DMS53 treated with DMSO at 0.1 percent for 48 hours (cell line): ENCODE measurements at regions not wholly inside any gene's neighbourhood (a gene's known extent, or its start where the extent isn't known, plus 50 kb on each side); places are given as distances from the start of the nearest gene placed in this dataset.
"Not testable (repeated sequence)": the region's sequence is repeated elsewhere in the genome, so short reads cannot be mapped to it uniquely, and the experiment has no call there.

ENCODE experiments used
- DNase-seq: peaks from one replicate; lab custom pipeline; 2025; ENCODE audit not compliant: unreplicated experiment; lab: John Stamatoyannopoulos, UW

DNA sequence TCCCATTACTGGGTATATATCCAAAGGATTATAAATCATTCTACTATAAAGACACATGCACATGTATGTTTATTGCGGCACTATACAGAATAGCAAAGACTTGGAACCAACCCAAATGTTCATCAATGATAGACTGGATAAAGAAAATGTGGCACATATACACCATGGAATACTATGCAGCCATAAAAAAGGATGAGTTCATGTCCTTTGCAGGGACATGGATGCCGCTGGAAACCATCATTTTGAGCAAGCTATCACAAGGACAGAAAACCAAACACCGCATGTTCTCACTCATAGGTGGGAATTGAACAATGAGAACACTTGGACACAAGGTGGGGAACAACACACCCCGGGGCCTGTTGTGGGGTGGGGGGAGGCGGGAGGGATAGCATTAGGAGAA lies 57.0 kb upstream of the NEUROD1 start:
- DNase-seq, result not testable (repeated sequence)

DNA sequence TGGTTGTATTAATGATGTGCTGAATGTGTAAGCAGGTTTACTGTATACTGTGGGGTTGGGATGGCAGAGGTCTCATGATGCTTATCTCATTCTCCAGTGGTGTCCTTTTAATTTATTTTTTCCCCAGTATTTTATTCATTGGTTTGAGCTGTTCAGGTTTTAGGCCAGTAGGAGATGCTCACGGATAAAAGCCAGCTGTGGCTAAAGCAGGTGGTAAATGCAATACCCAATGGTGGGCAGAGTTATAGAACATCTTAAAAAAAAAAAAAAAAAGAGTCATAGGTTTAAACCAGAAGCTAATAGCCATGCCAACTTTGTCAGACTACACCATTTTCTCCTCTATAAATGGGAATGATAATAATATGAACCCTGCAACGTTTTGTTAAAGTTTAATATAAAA lies 57.8 kb upstream of the NEUROD1 start:
- DNase-seq, result no peak

DNA sequence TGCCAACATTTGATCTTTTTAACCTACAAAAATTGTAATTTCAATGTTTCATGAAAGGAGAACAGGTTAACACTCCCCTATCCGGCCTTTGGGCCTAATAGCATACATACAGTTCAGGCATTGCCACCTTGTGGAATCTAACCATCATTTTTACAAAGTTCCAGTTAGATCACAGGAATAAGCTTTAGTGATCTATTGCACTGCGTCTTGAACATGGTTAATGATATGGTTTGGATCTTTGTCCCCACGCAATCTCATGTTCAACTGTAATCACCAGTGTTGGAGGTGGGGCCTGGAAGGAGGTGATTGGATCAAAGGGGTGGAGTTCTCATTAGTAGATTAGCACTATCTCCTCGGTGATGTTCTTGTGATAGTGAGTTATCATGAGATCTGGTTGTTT lies 58.2 kb upstream of the NEUROD1 start:
- DNase-seq, result no peak

DNA sequence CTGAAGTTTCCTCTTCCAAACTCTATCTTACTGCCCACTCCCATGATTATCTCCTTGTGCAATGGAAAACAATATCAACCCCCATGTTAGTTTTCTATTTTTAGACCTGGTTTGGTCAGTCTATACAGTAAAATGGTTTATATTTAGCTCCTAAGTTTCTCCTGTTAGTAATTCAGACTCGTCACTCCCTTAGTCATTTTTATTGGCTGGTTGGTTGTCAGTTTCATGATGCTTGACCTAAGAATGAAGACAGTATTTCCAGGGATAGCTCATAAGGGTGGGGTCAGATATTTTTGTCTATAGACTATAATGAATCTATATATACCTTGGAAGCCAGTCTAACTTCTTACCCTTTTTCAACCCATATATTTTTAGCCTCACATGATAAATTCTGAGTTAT lies 61.4 kb upstream of the NEUROD1 start:
- no peak for DNase-seq

DNA sequence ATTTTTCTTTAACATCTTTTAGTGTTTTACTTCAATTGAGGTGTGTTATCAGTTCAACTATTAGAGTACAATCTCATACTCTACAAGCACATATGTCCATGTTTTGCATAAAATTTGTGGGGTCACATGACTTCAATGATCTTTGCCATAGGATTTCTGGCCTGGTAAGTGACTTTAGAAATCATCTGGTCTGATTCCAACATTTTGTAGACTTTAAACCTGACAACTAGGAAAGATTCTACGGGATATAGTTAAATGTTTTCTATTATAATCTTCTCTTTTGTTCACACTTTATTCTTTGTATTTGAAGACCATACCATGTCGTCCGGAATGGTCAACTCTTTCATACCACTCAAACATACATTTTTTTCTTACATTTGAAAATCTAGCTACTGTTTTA lies 62.0 kb upstream of the NEUROD1 start:
- no peak for DNase-seq

DNA sequence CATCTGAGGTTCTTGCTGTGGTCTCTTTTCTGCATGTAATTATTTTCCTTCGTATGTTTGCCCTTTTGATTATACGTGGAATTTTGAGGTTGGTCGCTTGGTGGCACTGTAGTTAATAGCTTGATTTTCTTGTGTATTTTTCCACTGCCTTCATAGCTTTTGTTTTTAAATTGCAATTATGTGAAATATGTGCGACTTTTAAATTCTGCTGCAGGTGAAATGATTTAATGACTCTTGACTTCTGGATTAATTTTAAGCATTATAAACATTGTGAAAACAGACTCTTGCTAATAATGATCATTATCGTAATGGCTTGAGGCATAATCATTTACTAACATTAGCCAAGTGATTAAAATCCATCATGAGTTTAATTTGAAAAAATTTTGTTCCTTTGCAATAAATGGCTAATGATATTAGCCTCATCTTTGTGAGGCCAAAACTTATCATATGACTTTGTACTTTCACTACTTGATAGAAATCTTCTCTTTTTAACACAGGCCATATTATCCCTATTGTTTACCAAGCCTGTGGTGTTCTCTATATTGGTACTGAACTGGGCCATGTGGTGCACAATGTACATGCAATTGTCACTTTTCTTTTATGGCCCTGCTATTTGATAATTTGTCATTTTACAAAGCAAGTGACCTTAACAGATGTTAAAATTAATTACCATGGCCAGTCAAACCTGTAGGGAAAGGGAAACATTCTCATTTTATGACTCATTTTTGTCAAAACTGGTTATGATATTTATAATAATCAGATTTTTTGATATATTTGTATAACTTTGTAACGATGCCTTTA lies 62.8 kb upstream of the NEUROD1 start:
- peak; percentile 71 for DNase-seq

DNA sequence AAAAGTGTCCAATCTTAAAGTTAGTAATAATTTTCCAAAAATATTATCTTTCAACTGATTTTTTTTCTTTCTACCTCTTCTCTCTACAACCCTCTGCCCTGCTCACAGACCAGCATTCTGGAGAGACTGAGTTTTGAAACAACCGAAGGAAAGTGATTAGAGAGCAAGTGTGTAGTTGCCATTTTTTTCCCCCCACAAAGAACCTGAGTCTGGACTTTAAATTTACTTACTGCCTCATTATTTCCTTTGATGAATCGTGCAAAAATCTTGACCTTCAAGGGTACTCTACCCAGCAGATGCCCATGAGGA lies 63.4 kb upstream of the NEUROD1 start:
- no peak for DNase-seq

DNA sequence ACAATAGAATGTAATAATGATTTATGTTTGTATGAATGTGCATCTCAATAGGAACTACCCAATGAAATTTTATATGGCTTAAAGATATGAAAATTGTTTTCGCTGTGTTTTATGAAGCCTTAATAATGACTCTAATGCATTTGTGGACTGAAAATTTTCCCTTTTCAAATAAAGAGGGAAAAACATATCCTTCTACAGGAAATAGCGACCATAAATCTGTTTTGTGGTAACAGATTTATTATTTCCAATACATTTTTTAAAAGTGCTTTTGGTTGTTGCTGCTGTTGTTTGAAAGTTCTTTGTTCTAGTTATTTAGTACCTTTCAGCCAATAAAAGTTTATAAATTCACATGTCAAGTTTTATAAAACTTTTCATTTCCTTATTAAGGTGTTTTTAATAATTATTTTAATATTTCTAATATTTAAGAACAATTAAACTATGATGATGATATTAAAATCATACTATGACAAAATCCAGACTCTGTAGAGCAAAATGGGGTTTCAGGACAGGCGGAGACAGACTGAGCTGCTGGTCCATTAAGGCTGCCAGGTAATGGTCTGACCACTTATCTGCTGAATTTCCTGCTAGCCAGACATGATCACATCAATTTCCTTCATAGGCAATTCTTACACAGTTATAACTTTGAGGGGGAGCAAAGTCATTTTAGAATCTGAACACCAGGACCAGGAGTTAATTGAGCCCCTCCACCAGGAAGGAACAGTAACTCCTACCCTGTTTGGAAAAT lies 65.7 kb upstream of the NEUROD1 start:
- DNase-seq, result no peak

DNA sequence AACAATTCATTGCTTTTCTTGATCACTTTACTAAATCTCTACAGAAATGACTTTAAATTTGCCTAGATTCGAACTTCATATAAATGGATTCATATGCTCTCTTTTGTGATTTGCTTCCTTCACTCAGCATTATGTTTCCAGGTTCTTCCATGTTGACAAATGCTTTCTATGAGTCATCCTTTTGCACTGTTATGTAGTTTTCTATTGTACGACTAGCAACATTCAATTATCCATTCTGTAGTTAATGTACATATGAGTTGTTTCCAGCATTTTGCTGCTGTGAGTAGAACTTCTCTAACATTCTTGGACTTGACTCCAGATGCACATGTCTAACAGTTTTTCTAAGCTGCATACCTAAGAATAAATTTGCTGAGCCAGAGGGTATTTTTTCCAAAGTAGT lies 66.5 kb upstream of the NEUROD1 start:
- DNase-seq, result no peak

DNA sequence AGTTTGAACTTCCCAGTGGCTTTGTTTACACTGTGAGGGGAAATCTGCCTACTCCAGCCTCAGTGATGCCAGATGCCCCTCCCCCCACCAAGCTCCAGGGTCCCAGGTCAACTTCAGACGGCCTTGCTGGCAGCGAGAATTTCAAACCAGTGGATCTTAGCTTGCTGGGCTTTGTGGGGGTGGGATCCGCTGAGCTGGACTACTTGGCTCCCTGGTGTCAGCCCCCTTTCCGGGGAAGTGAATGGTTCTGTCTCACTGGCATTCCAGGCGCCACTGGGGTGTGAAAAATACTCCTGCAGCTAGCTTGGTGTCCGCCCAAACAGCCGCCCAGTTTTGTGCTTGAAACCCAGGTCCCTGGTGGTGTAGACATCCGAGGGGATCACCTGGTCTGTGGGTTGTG lies 70.0 kb upstream of the NEUROD1 start:
- no peak for DNase-seq

DNA sequence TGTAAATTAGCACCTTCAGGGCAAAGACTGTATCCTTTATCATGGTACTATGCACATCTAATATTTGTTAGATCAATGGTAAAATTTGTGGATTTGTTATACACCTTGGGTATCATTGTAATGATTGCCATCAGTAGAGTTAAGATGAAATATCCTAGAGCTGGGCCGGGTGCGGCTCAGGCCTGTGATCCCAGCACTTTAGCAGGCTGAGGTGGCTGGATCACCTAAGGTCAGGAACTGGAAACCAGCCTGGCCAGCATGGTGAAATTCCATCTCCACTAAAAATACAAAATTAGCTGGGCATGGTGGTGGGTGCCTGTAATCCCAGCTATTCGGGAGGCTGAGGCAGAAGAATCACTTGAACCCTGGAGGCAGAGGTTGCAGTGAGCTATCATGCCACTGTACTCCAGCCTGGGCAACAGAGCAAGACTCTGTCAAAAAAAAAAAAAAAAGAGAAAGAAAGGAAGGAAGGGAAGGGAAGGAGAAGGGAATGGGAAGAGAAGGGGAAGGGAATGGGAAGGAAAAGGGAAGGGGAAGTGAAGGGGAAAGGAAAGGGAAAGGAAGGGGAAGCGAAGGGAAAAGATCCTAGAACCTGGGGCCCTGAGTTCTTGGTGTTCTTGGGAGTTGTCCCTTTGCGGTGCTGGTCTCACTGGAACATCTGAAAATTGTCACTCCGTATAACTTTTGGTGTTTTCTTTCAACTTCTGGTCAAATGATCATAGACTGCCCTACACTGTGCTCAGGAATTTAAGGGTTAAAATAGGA lies 71.1 kb upstream of the NEUROD1 start:
- DNase-seq, result no peak

DNA sequence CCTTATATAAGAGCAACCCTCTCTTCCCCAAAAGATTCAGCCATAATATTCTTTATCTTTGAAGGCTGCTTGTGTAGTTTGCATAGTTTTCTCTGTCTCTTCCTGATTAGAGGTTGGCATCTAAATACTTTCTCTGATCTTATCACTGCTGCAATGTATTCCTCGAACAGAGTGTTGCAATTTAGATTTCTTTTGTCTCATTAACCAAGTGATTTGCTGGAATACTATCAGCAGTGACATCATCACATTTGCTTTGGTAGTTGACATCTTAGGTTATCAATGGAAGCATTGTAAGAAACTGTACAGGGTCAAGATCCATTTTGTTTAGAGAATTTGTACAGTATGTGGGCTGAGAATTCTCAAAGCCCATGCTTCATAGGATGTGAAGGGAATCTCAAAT lies 72.0 kb upstream of the NEUROD1 start:
- DNase-seq, result no peak

DNA sequence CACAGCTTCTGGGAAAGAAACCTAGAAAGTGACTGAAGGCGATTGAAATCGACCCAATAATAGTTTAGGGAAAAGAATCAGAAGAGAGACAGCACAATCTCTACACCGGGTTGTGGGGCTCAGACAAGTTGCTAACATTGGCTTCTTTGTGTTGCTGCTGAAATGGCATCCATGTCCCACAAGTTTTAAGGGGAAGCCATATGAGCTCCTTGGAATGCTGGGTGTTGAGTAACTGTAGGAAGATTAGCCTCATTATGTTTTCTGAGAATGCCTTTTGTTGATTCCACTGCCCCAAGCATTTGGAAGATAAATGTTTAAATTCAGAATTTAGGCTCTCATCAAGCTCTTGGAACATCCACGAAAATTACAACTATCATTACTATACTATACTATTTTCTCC lies 73.4 kb upstream of the NEUROD1 start:
- DNase-seq, result no peak

DNA sequence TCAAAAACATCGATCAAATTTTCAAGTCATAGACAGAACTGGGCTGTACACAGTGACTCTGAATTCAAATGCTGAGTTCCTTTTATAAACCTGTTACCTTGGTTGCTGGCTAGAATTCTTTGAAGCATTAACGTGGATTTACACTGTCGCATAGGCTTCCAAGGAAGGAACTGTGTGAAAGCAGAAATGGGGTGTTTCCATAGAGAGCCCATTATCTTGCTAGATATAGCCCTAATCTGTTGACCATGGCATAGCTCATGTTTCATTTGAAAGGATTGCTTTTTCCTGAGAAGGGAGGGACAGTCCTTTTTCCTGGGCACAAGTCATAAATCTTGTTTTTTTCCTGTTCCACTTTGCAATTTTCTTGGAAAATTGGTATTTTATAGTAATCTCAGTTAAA lies 73.8 kb upstream of the NEUROD1 start:
- DNase-seq, result no peak

DNA sequence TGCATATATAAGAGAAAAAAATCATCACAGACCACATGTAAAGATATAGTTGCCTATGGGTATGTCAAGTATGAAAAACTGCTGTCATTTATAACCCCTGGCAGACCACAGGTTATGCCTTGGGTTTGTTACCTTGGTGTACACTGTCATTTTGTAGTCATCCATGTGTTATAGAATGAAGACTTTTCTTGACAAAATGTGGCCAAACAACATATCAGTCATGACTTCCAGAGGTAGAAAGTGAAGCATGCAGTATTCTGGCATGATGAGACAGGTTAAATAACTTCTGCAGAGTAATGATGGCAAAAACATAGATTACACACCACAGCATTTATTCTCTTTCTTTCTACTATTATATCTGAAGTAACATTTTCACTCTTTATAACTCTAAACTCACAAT lies 74.9 kb upstream of the NEUROD1 start:
- DNase-seq, result no peak

DNA sequence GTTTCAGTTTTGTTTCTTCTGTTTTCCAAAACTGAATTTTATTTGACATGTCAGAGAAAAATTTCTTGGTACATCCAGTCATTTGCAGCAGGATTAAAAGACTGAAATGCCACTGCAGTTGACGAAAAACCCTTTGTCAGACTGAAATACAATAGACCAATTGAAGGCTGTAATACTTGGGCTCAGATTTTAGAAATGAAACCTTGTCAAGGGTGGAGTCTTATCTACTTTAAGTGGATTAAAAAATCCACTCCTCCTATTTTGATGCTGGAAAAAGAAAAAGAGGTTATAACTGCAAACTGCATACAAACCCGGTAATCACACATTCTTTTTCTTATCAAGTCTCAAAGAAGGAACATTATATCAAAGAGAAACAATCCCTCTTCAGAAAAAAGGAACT lies 80.2 kb upstream of the NEUROD1 start:
- DNase-seq, result no peak

DNA sequence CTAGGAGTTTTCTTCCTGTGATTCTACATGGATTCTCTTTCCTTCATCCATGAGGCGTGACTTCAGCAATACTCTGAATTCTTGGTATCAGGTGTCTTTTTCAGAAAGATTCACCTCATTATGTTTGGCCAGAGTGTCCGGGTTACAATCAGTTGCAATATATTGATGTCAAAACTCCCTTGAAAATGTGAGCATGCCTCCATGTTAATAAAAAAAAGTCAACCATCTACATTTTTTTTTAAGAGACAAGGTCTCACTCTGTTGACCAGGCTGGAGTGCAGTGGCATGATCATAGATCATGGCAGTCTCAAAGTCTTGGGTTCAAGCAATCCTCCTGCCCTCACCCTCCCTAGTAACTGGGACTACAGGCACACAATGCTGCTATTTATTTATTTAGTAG lies 80.9 kb upstream of the NEUROD1 start:
- DNase-seq, result no peak

DNA sequence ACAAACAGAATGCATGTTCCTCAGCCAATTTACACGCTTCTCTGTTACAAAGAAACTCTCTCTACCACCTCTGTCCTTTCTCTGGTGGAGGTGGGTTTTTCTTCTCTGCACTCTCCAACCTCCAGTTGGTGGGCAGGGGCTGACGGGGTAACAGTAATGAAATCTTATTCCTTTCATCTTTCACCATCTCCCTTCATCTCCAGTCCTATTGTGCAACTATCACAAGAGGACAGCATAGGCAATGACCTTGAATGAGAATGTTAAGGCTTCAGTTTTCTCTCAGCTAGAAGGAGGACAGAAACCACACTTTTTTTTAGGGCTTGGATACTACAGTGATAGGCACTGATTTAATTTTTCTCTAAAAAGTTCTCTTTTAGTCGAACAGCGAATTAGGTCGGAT lies 81.7 kb upstream of the NEUROD1 start:
- DNase-seq, result no peak

DNA sequence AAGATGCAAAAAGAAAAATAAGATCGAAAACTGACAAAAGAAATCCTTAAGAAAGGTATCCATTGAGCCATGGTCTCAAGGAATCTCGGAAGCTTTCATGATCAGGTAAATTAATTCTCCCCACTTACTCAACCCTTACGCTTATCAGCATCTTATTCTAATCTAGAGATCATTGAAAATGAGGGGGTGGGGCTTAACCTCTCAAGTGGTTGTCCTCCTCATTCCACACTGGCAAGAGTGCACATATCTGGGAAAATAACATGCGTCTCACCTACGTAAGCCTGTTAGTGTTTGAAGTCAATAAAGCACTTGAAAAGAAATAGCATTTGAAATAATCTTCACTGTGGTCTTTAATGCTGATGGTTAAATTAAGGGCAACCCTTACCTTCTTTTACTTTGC lies 82.5 kb upstream of the NEUROD1 start:
- no peak for DNase-seq

DNA sequence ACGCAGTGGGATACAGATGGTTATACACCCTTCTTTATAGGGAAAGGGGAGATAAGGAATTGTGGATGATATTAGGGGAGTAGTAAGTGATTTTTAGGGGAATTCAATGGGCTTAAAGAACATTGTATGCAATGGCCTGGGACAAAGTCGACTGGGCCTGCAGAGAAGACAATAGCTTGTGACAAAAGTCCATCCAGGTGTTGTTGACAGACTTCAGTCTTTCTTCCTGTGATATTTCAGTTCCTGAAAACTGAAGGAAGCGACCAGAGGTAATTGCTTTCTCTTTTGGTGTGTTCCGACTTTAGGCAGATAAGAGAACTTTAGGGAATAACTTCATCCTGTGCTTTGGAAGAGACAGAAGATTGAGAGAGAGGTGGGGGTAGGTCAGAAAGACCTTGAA lies 83.1 kb upstream of the NEUROD1 start:
- no peak for DNase-seq

DNA sequence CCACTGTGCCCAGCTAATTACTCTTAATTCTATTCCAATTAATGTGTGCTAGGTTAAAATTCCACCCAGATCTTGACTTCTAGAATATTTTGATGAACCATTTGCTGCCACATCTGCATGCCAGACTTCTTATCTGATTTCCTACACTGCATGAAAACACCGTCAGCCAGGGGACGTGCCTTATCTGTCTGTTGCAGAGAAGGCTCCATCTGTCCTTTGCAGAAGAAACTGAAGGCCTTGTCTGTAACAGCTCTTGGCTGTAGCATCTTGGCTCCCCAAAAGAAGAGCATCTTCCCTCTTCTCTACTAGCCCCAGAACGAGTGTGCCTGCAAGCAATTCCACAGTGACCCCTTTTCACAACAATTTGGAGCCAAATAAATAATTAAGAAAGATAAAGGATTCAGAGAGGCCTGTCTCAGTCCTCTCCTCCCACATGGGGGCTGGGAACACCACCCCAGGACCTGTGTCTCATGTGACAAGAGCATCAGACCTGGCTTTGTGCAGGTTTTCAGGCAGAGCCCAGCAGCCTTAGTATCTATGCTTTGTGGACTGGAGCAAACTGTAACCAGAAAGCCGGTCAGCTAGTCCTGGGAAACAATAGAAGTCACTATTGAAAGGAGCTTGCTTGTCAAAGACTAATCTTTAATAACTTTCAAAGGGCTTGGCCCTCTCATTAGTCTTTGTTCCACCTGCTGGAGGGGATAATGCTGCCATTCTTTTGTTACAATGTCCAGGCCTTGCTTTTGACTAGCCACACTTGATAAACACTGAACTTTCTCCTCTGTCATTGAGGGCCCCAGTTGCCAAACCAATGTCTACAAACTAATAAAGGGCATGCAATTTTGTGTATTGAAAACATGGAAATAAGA lies 84.0 kb upstream of the NEUROD1 start:
- DNase-seq, result no peak
